ENCODE measurements at regions not wholly inside any gene's neighbourhood (a gene's known extent, or its start where the extent isn't known, plus 50 kb on each side); places are given as distances from the start of the nearest gene placed in this dataset.

DNA sequence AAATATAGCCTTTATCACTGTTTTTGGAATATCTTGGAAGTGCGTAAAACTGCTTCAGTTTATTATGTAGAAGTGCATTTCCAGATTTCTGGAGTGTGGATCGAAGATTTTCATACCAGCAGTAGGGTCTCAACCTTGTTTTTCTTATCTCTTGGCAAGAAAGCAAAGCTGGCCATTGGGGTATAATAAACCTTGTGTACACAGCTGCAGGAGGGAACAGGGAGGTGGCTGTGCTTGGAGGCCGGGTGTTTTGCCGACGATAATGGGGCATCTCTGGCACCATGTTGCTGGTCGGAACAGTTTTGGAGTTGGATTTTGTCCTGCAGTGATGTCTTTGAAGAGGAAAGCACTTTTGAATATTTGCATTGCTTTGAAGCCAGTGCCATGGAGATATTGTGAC lies 308.8 kb upstream of the DMRT1 start:
- no peaks in the 10 kb centered on the region for H3K4me1 ChIP-seq (ENCODE audit: control insufficient read depth, insufficient read depth, low read length)
- H3K9me3 Mint-ChIP-seq, result no peaks in the 10 kb centered on the region
- WGBS (ENCODE audit: insufficient coverage), result 85% methylated on average over 6 of the region's 6 CpGs
- H3K27ac ChIP-seq (ENCODE audit: low read length), result no peak overlapping the region
- no peaks in the 10 kb centered on the region for H3K27me3 ChIP-seq (ENCODE audit: control insufficient read depth, insufficient read depth, low read length)
- H3K4me3 ChIP-seq (ENCODE audit: low read length), result no peak overlapping the region
- H3K9me3 ChIP-seq (ENCODE audit: control insufficient read depth, insufficient read depth, low read length), result no peaks in the 10 kb centered on the region
- intact Hi-C loops (cut with micrococcal nuclease), result no loop called here
- ATAC-seq, result no peak
- no peak for DNase-seq
- no peak overlapping the region for H3K4me3 Mint-ChIP-seq
- peaks cover 16 to 28% of the 10 kb centered on the region in 2 donors for H3K27me3 Mint-ChIP-seq (ENCODE audit: low read depth in 2 of 2)
- no peaks in the 10 kb centered on the region for H3K36me3 Mint-ChIP-seq
- H3K36me3 ChIP-seq (ENCODE audit: control insufficient read depth, insufficient read depth, low read length), result no peaks in the 10 kb centered on the region
- TF ChIP-seq, protein P1, sequence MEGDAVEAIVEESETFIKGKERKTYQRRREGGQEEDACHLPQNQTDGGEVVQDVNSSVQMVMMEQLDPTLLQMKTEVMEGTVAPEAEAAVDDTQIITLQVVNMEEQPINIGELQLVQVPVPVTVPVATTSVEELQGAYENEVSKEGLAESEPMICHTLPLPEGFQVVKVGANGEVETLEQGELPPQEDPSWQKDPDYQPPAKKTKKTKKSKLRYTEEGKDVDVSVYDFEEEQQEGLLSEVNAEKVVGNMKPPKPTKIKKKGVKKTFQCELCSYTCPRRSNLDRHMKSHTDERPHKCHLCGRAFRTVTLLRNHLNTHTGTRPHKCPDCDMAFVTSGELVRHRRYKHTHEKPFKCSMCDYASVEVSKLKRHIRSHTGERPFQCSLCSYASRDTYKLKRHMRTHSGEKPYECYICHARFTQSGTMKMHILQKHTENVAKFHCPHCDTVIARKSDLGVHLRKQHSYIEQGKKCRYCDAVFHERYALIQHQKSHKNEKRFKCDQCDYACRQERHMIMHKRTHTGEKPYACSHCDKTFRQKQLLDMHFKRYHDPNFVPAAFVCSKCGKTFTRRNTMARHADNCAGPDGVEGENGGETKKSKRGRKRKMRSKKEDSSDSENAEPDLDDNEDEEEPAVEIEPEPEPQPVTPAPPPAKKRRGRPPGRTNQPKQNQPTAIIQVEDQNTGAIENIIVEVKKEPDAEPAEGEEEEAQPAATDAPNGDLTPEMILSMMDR (IDR thresholded peaks at IDR 0.05), result no peak
- H3K4me1 Mint-ChIP-seq, result no peaks in the 10 kb centered on the region
- no peak overlapping the region for H3K27ac Mint-ChIP-seq

DNA sequence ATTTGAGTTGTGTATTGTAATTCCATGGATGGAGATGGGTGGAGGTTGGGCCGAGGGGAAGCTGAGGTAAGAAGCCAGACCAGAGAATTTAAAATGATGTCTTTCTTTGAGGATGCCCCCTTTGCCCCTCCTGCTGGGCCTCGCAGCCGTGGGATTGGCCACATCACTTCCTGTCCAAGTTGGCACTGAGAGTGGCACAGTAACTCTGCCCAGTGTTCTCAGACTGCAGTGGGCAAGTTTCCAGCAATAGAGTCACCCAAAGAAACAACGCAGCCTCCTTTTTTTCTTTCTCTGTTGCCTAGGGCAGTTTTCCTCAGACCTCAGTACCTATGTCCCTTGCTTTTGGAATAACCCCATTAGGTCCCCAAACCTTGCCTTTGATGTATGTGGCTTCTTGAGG lies 306.6 kb upstream of the DMRT1 start:
- no peak overlapping the region for H3K4me3 Mint-ChIP-seq
- ATAC-seq (no peak), DNase-seq (no peak)
- Histone ChIP-seq H3K27ac (ENCODE audit: low read length) (no peak overlapping the region), H3K4me1 (ENCODE audit: control insufficient read depth, insufficient read depth, low read length) (no peaks in the 10 kb centered on the region), H3K9me3 (ENCODE audit: control insufficient read depth, insufficient read depth, low read length) (peaks cover 4% of the 10 kb centered on the region), H3K36me3 (ENCODE audit: control insufficient read depth, insufficient read depth, low read length) (no peaks in the 10 kb centered on the region), H3K27me3 (ENCODE audit: control insufficient read depth, insufficient read depth, low read length) (no peaks in the 10 kb centered on the region), H3K4me3 (ENCODE audit: low read length) (no peak overlapping the region)
- intact Hi-C loops (cut with micrococcal nuclease), result no loop called here
- no peaks in the 10 kb centered on the region for H3K4me1 Mint-ChIP-seq
- H3K27ac Mint-ChIP-seq, result no peak overlapping the region
- H3K27me3 Mint-ChIP-seq (ENCODE audit: low read depth in 2 of 2), result peaks cover 19 to 29% of the 10 kb centered on the region in 2 donors
- H3K9me3 Mint-ChIP-seq, result no peaks in the 10 kb centered on the region
- WGBS (ENCODE audit: insufficient coverage), result 66% methylated on average over 4 of the region's 4 CpGs
- peaks cover under 1% of the 10 kb centered on the region for H3K36me3 Mint-ChIP-seq
- TF ChIP-seq, protein P1 (IDR thresholded peaks at IDR 0.05), result no peak

- intact Hi-C loops (cut with micrococcal nuclease), result no loop called here
- no peaks in the 10 kb centered on the region for H3K4me1 Mint-ChIP-seq
These were observed 306.1 kb upstream of the DMRT1 start for GRCh38 chr9:535356-535755.

More at GRCh38 chr9:535356-535755, 306.1 kb upstream of the DMRT1 start:
- no peak for DNase-seq
- no peak for ATAC-seq
- Mint-ChIP-seq H3K9me3 (no peaks in the 10 kb centered on the region), H3K36me3 (peaks cover 5% of the 10 kb centered on the region), H3K27ac (no peak overlapping the region), H3K4me3 (no peak overlapping the region), H3K27me3 (ENCODE audit: low read depth in 2 of 2) (peaks cover 19 to 34% of the 10 kb centered on the region in 2 donors)
- TF ChIP-seq, protein P1 (IDR thresholded peaks at IDR 0.05), result no peak
- no peaks in the 10 kb centered on the region for H3K4me1 ChIP-seq (ENCODE audit: control insufficient read depth, insufficient read depth, low read length)
- no peaks in the 10 kb centered on the region for H3K27me3 ChIP-seq (ENCODE audit: control insufficient read depth, insufficient read depth, low read length)
- H3K36me3 ChIP-seq (ENCODE audit: control insufficient read depth, insufficient read depth, low read length), result no peaks in the 10 kb centered on the region
- no peak overlapping the region for H3K4me3 ChIP-seq (ENCODE audit: low read length)
- H3K9me3 ChIP-seq (ENCODE audit: control insufficient read depth, insufficient read depth, low read length), result peaks cover 4% of the 10 kb centered on the region
- WGBS (ENCODE audit: insufficient coverage), result 83% methylated on average over 3 of the region's 4 CpGs
- no peak overlapping the region for H3K27ac ChIP-seq (ENCODE audit: low read length)
